ENCODE measurements at regions not wholly inside any gene's neighbourhood (a gene's known extent, or its start where the extent isn't known, plus 50 kb on each side); places are given as distances from the start of the nearest gene placed in this dataset.
A peak's percentile ranks its signal among the peaks of the same experiment; 100 is the strongest.

- TF ChIP-seq CTCF (IDR thresholded peaks at IDR 0.05) (peak; percentile 33; the same call in 1 of the 2 replicates), TCF12 (IDR thresholded peaks at IDR 0.05) (no peak), ELF1 (IDR thresholded peaks at IDR 0.05) (no peak), FOXM1 (IDR thresholded peaks at IDR 0.05; ENCODE audit: low read depth) (no peak), MAX (IDR thresholded peaks at IDR 0.05; ENCODE audit: low read depth) (no peak), POLR2AphosphoS5 (IDR thresholded peaks at IDR 0.05; ENCODE audit: low read depth, low read length) (no peak), TAF1 (IDR thresholded peaks at IDR 0.05; ENCODE audit: borderline replicate concordance, low read depth, low read length) (no peak)
Observed at GRCh38 chr13:30111810-30112209, 195.5 kb downstream of the KATNAL1 start.

All from SK-N-SH (cell line).